KG1 (cell line): ENCODE measurements at regions not wholly inside any gene's neighbourhood (a gene's known extent, or its start where the extent isn't known, plus 50 kb on each side); places are given as distances from the start of the nearest gene placed in this dataset.

Experiments used
- DNase-seq: peaks from one replicate; lab custom pipeline; 2025; lab: John Stamatoyannopoulos, UW

DNA sequence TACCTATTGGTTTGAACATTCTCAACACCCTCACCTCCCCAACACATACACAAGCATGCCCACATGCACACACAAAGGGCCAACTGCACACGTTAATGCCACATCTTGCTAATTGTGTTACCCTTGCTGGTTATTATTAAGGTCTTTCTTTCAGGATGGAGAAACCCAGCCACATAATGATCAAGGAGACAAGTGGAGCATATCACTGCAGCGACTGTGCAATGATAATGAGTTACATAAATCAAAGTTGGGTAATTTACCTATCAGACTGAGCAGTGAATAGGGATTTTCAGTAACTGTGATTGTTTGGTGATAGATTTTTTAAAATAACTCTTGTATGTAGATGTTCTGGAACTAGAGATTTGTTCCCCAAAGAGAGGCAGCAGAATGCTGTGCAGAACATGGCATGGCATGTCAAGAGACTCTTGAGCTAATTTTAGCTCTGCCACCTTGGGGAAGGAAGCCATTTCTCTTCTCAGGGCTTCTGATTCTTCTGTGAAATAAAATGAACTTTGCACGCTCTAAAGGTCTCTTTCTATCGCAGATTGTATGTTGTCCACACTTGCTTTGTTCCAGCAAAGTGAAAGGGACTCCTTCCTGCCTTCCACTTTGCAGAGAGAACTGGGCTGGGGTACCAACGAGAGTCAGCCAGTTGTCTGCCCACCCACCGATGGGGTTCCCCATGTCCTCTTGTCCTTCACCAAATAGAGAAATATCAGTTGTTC is 126.0 kb upstream of the CAMK1G start:
- no peak for DNase-seq

- DNase-seq = no peak
Measured at GRCh38 chr1:209458921-209459320, 124.6 kb upstream of the CAMK1G start.

- DNase-seq = no peak
Measured at GRCh38 chr1:209461168-209461567, 122.3 kb upstream of the CAMK1G start.

DNA sequence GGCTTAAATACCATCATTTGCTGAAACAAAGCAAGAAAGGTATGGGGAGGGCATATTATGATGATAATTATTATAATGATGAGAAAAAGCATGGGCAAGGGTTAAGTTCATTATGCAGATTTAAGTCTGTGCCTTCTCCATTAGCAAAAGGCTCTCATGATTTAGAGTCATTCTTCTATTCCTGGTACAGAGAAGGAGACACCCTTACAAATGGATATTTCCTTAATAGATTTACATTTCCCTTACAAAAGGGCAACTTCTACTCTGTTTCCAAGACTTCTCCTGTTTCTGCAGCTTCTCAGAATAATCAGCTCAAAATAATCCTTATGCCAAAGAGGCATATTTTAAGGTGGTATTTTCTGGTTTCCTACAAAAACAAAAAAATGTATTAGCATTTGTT is 121.1 kb upstream of the CAMK1G start:
- DNase-seq = no peak

- DNase-seq = no peak
Measured at GRCh38 chr1:209463441-209463840, 120.1 kb upstream of the CAMK1G start.

DNA sequence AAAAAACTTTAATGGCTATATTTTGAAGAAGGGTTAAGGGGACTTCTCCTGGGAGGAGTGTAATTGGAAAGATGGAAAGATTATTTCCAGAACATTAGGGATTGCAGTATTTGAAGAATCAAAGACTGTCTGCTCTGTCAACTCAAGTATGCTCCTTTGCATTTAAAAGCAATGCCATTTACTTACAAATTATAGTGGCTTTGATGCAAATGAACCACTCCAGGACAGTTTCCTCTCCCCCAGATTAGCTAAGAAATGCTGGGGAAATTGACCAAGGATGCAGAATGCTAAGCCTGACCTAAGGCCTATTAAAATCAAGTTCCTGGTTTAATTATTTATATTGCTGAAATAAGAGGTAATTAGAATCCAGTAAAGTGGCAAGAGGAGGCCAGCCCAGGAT is 110.5 kb upstream of the CAMK1G start:
- DNase-seq = no peak

DNA sequence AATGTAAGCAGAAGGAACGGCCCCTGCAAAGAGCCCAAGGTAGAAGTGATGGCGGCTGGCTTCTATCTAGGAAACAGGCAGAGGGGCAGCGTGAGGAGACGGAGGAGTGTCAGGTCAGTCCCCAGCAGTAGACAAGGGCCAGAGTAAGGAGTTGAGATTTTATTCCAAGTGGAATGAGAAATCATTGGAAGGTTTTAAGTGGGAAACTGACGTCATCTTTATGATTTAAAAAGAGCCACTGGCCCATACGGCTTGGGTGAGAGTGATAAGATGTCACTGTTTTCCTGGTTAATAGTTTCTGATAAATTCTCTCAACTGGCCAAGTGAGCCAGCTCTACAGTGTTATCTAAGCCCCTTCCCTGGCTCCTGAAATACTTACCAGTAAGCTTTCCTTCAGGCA is 103.2 kb upstream of the CAMK1G start:
- no peak for DNase-seq

DNA sequence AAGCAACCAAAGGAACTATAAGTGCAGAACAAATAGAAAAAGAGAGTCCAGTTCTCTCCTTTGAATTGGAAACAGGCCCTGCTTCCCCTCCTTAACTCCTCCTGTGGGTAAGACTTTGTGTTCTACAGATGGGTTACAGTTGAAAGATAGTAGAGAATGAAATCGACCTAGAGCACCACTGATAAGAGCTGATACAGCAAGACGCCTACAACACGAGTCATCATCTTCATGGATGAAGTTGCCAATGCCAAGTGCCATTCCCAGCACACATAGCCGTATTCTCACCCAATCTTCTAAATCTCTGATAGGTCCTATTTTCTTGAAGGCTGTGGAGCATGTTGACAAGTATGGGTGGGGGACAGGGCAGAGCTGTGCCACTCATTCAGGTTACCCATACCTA is 99.8 kb upstream of the CAMK1G start:
- DNase-seq = no peak

GRCh38 chr1:209484429-209484828 is 99.1 kb upstream of the CAMK1G start:
- DNase-seq = no peak

DNA sequence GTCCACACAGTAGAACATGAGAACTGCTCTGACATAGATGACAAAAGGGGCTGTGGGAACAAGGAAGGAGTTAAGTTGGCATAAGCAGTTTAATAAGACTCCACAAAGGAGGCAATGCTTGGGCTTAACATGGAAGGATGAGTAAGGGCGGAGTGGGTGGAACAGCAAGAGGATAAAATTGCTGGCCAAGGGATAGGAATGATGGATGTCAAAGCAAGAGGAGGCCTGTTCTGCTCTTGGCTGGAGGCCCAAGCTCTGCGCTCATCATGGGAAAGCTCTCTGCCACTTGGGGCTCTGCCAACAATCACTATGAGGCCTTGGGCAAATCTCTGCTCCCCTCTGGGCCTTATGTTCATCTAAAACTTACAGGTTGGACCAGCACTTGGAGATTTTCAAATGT is 98.3 kb upstream of the CAMK1G start:
- no peak for DNase-seq

- no peak for DNase-seq
Measured at GRCh38 chr1:209485751-209486150, 97.8 kb upstream of the CAMK1G start.

DNA sequence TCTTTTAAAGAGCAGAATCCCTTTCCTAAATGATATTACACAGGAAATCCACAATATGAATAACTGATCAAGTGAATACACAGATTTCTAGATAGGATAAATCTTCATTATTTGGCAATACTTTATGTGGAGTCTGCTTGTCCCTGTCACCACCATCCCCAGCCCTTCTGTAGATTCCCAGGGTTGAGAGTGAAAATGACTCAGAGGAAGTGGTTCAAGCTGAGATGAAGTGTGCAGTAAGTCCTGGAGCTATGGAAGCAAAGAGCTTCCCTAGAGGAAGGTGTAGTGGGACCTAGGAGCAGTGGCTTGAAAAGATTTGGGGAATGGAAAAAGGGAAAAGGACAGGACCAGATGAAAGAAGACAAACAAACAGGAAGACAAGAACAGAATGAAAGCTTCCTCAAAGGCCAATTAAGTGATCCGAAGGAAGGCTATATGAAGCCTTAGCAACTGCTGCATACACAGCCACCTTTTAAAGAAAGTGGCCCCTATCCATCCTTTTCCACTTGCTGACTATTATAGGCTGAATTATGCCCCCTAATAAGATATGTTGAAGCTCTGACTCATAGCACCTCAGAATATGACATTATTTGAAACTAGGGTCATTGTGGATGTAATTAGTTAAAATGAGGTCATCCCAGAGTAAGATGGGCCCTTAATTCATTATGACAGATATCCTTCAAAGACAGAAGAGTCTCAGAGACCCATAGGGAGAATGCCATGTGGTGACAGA is 96.5 kb upstream of the CAMK1G start:
- DNase-seq = no peak

GRCh38 chr1:209490013-209490412 is 93.5 kb upstream of the CAMK1G start:
- DNase-seq = no peak

DNA sequence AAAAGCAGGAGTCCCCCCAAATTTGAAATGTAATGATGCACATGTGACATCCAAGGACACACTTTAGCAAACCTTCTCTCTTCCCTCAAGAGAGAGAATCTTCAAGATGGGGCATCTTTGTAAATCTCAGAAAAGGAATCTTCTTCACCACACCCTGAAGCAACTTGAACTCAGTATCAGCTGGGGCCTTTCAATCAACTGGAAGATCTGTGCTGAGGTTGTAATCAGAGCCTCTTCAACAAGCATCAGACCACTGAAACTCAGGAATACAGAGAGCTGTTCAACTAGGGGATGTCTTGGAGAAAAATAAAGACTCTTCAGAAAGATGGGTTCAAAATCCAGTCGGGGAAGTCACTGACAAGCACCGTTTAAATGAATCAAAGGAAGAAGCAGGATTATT is 92.5 kb upstream of the CAMK1G start:
- DNase-seq = no peak

GRCh38 chr1:209491496-209491895 is 92.0 kb upstream of the CAMK1G start:
- no peak for DNase-seq

- no peak for DNase-seq
Measured at GRCh38 chr1:209491897-209492296, 91.6 kb upstream of the CAMK1G start.

GRCh38 chr1:209493559-209493958 is 90.0 kb upstream of the CAMK1G start:
- no peak for DNase-seq

DNA sequence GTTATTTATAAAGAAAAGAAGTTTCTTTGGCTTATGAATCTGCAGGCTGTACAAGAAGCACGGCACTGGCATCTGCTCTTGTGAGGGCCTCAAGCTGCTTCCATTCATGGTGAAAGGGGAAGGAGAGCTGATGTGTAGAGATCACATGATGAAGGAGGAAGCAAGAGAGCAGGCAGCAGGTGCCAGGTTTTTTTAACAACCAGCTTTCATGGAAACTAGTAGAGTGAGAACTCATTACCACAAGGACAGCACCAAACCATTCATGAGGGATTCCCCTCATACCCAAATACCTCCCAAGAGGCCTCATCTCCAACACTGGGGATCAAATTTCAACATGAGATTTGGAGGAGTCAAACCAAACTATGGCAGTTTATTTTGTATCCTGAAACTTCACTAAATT is 85.8 kb upstream of the CAMK1G start:
- DNase-seq = no peak

DNA sequence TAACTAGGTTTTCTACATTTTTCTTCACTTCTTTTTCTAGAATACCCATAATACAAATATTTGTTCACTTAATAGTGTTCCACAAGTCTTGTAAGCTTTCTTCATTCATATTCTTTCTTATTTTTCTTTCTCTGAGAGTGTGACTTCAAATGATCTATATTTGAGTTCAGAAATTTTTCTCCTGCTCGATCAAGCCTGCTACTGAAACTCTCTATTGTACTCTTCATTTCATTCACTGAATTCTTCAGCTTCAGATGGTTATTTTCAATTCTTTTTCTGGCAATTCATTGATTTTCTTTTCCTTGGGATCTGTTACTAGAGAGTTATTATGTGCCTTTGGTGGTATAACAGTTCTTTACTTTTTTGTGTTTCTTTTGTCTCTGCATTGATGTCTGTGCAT is 82.5 kb upstream of the CAMK1G start:
- no peak for DNase-seq

DNA sequence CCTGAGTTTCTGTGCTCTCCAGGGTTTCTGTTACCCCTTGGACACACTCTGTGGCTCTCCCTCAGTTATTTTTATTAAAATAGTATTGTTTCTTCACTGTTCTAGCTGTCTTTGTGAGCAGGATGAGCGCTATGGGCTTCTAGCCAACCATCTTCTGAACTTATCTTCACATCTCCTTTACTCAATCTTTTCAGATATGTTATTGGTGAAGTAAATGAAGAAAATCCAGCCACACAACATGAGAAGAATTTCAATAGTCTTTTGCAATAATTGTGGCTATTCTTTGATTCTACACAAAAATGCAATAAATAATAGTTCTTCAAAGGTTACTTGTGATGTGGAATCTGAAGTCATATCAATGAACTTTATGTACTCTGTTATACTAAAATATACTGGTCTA is 80.3 kb upstream of the CAMK1G start:
- no peak for DNase-seq

DNA sequence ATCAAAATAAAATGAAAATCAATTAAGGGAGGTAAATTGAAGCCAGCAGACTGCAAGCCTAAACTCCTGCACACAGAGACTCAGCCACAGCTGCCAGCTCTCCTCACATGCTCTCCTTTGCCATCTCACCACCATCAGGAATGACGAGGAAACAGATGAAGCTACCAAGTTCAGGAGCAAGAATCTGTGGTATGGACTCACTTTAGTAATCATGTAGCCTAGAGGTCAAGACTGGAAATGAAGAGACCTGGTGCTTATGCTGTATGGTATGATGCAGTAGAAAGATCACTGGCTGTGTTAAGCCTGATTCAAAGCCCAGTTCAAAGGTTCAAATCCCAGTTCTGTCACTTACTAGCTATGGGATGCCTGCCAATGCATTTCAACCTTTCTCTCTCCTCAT is 78.9 kb upstream of the CAMK1G start:
- DNase-seq = no peak

DNA sequence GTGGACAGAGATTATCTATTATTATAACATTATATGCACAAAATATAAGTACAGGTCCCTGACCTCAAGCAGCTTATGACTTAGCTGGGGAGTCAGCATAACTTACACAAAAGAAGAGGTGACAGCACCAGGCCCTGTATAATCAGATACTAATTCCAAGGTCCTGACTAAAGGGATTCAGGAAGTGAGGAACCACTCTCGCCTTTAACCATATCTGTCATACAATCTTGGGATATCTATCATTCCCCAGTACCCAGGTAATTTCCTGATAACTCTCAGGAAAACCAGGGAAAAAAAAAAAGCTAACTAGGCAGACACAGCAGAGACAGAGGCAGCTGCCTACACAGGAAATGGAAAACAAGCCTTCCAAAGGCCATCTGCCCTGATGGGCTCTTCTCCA is 78.5 kb upstream of the CAMK1G start:
- DNase-seq = no peak

GRCh38 chr1:209506101-209506500 is 77.4 kb upstream of the CAMK1G start:
- DNase-seq = no peak

- DNase-seq = no peak
Measured at GRCh38 chr1:209509039-209509438, 74.5 kb upstream of the CAMK1G start.
